ENCODE measurements at regions not wholly inside any gene's neighbourhood (a gene's known extent, or its start where the extent isn't known, plus 50 kb on each side); places are given as distances from the start of the nearest gene placed in this dataset.

DNA sequence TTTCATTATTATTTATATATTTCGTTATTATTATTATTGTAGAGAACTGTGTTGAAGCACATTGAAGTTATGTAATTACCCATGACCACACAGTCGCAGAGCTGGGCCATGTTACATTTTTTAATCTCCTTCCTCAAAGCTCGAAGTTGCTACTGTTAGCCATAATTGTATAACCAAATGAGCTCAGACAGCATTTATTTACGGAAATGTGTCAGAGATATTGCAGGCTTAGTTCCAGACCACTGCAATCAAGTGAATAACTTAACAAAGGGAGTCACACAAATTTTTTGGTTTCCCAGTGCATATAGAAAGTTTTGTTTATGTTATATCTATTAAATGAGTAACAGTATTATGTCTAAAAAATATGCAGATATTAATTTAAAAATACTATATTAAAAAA, 147.1 kb upstream of the SLITRK1 start:
- DNase-seq (no peak), ATAC-seq (ENCODE audit: low FRiP score in 2 of 2) (no peak)

DNA sequence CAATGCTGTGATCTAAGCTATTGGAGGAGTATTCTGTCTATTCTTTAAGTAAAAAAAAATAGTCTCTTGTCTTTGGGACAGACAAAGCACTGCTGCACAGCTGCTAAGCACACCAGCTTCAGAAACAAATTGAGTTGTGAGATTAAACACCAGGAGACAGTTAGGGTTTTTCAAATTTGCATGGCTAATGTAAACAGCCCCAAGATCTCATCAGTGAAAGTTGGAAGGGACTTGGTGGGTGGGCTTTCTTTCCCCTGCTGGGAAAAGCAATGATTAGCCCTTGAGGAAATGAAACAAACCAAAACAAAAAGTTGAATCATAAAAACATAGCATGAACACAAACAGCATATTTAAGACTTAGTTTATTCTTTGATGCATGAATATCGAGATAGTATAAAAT, 143.6 kb upstream of the SLITRK1 start:
- no peaks in the 10 kb centered on the region for H3K27me3 ChIP-seq
- ATAC-seq (ENCODE audit: low FRiP score in 2 of 2) (no peak), DNase-seq (no peak)

More for the DNA sequence above, 147.1 kb upstream of the SLITRK1 start:
- no peak overlapping the region for H3K27ac ChIP-seq
- no peaks in the 10 kb centered on the region for H3K27me3 ChIP-seq
- no peaks in the 10 kb centered on the region for H3K9me3 ChIP-seq
- 83 to 87% methylated on average over 4 of the region's 4 CpGs for WGBS, 2 donors
- H3K4me3 ChIP-seq: no peak overlapping the region
- TF ChIP-seq, protein P1, sequence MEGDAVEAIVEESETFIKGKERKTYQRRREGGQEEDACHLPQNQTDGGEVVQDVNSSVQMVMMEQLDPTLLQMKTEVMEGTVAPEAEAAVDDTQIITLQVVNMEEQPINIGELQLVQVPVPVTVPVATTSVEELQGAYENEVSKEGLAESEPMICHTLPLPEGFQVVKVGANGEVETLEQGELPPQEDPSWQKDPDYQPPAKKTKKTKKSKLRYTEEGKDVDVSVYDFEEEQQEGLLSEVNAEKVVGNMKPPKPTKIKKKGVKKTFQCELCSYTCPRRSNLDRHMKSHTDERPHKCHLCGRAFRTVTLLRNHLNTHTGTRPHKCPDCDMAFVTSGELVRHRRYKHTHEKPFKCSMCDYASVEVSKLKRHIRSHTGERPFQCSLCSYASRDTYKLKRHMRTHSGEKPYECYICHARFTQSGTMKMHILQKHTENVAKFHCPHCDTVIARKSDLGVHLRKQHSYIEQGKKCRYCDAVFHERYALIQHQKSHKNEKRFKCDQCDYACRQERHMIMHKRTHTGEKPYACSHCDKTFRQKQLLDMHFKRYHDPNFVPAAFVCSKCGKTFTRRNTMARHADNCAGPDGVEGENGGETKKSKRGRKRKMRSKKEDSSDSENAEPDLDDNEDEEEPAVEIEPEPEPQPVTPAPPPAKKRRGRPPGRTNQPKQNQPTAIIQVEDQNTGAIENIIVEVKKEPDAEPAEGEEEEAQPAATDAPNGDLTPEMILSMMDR (IDR thresholded peaks at IDR 0.05): no peak
- TF ChIP-seq POLR2AphosphoS5 (IDR thresholded peaks at IDR 0.05) (no peak), POLR2A (IDR thresholded peaks at IDR 0.05) (no peak), EP300 (IDR thresholded peaks at IDR 0.05) (no peak)
- no peaks in the 10 kb centered on the region for H3K4me1 ChIP-seq
- H3K36me3 ChIP-seq: no peaks in the 10 kb centered on the region

DNA sequence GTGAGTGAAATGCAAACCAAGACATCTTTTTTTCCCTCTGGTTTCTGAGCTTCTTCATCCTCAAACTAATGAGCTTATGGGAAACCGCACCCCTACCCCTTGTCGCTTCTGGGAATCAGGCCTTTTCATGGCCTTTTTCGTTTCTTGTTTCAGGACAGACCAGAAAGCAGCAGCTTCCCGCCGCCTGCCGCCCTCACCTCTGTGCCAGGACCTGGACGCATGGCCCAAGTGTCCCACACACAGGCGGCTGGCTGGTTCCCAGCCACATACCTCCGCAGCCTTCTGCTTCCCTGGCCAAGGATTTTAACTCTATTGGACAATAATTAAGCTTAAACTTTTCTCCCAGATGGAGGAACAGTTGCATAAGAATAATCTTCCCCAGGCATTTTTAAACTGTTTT, 114.1 kb upstream of the SLITRK1 start:
- no peaks in the 10 kb centered on the region for H3K27me3 ChIP-seq
- H3K4me3 ChIP-seq: no peak overlapping the region
- H3K9me3 ChIP-seq: no peaks in the 10 kb centered on the region
- 85 to 91% methylated on average over 9 of the region's 9 CpGs for WGBS, 2 donors
- H3K36me3 ChIP-seq: no peaks in the 10 kb centered on the region
- H3K4me1 ChIP-seq: no peaks in the 10 kb centered on the region
- DNase-seq (peak in 1 of 2 donors; percentile 63), ATAC-seq (ENCODE audit: low FRiP score in 2 of 2) (no peak)
- TF ChIP-seq POLR2AphosphoS5 (IDR thresholded peaks at IDR 0.05): no peak
- no peak for TF ChIP-seq POLR2A (IDR thresholded peaks at IDR 0.05)
- TF ChIP-seq, protein P1 (IDR thresholded peaks at IDR 0.05): no peak
- no peak for TF ChIP-seq EP300 (IDR thresholded peaks at IDR 0.05)
- no peak overlapping the region for H3K27ac ChIP-seq

More for the DNA sequence above, 143.6 kb upstream of the SLITRK1 start:
- H3K36me3 ChIP-seq: no peaks in the 10 kb centered on the region
- no peaks in the 10 kb centered on the region for H3K4me1 ChIP-seq
- no peaks in the 10 kb centered on the region for H3K9me3 ChIP-seq
- 61 to 76% methylated on average over 1 of the region's 1 CpG for WGBS, 2 donors
- no peak for TF ChIP-seq POLR2A (IDR thresholded peaks at IDR 0.05)
- TF ChIP-seq, protein P1 (IDR thresholded peaks at IDR 0.05): no peak
- no peak for TF ChIP-seq EP300 (IDR thresholded peaks at IDR 0.05)
- TF ChIP-seq POLR2AphosphoS5 (IDR thresholded peaks at IDR 0.05): no peak
- H3K4me3 ChIP-seq: no peak overlapping the region
- no peak overlapping the region for H3K27ac ChIP-seq

DNA sequence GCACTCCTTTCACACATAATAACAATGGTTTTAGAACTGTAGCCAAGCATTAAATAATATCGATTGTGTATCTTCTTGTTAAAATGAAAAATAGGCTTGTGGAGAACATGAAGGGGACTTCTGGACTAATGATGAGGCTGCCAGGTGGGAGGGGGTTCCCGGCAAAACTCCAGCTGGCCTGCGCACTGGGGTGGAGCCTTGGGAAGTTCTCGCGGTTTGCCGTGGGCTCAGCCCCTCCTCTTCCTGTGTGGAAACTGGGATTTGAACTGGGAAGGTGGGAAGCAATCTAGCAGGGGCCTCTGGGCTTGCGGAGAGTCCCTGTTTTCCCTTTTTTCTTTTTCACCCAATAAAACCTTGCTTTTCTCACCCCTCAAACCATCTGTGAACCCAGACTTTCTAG, 113.7 kb upstream of the SLITRK1 start:
- H3K9me3 ChIP-seq: no peaks in the 10 kb centered on the region
- TF ChIP-seq EP300 (IDR thresholded peaks at IDR 0.05): no peak
- TF ChIP-seq POLR2A (IDR thresholded peaks at IDR 0.05): no peak
- TF ChIP-seq, protein P1 (IDR thresholded peaks at IDR 0.05): no peak
- TF ChIP-seq POLR2AphosphoS5 (IDR thresholded peaks at IDR 0.05): no peak
- H3K36me3 ChIP-seq: no peaks in the 10 kb centered on the region
- ATAC-seq (ENCODE audit: low FRiP score in 2 of 2): no peak
- no peak for DNase-seq
- WGBS, 2 donors: 89 to 92% methylated on average over 7 of the region's 7 CpGs
- no peaks in the 10 kb centered on the region for H3K27me3 ChIP-seq
- no peaks in the 10 kb centered on the region for H3K4me1 ChIP-seq
- H3K4me3 ChIP-seq: no peak overlapping the region
- no peak overlapping the region for H3K27ac ChIP-seq

DNA sequence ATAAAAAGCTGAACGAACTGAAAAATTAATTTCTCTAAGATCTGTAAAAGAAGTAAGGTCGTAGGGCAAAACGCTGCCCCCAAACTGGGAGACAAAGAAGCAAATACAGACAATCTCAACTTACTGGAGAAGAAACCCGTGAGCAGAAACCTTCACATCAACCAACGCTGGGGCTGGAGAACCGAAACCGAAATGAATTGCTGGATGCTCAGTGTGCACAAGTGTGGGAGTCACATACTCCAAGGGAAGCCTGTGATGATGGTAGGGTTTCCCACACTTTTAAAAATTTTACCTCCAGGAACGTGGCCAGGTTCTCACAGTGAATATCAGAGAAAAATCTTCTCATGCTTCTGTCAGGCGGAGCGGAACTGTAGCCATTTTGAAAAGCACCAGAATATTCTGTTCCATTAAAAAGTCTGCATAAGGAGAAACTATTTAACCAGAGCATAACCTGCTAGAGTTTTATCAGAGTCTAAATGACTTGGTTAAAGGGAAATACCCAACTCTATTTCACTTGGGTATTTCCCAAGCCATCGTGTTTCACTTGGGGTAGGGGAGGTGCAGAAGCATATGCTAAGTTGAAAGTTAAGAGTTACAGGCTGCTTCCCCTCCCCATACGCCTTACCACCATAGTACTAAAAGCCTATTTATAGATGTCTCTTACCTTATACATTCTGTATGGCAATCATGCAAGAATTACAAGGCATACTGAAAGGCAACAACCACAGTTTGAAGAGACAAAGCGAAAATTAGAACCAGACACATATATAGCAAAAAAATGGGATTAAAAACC, 110.5 kb upstream of the SLITRK1 start:
- ATAC-seq (ENCODE audit: low FRiP score in 2 of 2) (no peak), DNase-seq (no peak)
- H3K4me1 ChIP-seq: no peaks in the 10 kb centered on the region
- TF ChIP-seq POLR2AphosphoS5 (IDR thresholded peaks at IDR 0.05) (no peak), EP300 (IDR thresholded peaks at IDR 0.05) (no peak), POLR2A (IDR thresholded peaks at IDR 0.05) (no peak)
- TF ChIP-seq, protein P1 (IDR thresholded peaks at IDR 0.05): no peak
- H3K4me3 ChIP-seq: no peak overlapping the region
- H3K27me3 ChIP-seq: no peaks in the 10 kb centered on the region
- no peak overlapping the region for H3K27ac ChIP-seq
- H3K36me3 ChIP-seq: no peaks in the 10 kb centered on the region
- WGBS, 2 donors: 85% methylated on average over 13 of the region's 13 CpGs
- H3K9me3 ChIP-seq: no peaks in the 10 kb centered on the region

All from upper lobe of left lung (tissue), 6 donors.